Right renal cortex interstitium (tissue), 3 donors: ENCODE measurements at regions not wholly inside any gene's neighbourhood (a gene's known extent, or its start where the extent isn't known, plus 50 kb on each side); places are given as distances from the start of the nearest gene placed in this dataset.

Experiments
- DNase-seq, 3 donors: peaks; one replicate each; pipeline ENCODE4 v3.0.0-alpha.2; 2013; ENCODE audit warnings: low read depth in 3 of 3, low spot score in 2 of 3

- no peak for DNase-seq
Observed at GRCh38 chr5:107154593-107154992, 516.1 kb downstream of the EFNA5 start.

DNA sequence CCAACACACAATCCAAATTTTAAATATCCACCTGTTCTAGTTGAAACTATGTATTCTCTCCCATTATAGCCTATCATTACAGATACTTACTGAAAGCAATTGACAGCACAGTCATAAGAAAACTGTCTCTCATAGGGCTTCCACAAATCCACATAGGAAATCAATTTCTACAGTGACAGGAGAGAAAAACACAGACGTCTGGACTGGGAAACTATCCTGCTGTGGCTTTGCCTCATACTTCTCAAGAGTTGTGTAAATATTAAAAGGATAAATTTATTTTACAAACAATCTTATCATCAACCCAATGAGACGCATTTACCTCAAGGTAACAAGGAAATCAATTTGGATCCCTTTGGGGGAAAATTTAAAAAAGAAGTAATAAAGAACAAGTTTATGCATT lies 517.5 kb downstream of the EFNA5 start:
- no peak for DNase-seq

DNA sequence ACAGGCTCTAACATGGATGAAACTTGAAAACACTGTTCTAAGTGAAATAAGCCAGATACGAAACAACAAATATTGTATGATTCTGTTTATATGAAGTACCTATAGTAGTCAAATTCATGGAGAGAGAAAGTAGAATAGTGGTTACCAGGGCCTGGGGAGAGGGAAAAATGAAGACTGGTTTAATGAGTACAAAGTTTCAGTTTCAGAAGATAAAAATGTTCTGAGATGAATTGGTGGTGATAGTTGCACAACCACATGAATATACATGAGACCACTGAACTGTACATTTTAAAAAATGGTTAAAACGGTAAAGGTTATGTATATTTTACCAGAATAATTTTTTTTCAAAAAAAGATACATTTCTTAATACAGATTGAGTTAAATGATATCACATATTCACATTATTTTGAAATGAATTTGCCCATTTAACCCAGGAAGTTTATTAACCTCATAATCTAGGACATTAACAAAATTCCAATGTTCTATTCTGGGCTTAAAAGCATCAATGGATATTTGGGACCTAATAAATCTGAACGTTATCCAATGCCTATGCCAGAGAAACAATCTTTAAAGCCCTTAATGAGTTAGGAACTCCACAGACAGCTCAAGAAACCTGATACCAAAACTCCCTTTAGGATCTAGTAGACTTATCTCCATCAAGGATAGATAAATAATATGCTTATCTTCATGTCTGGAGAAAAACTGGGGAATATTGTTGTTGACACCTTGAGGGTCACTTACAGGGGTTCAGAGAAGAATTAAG lies 521.3 kb downstream of the EFNA5 start:
- no peak for DNase-seq

GRCh38 chr5:107147589-107147988 lies 523.1 kb downstream of the EFNA5 start:
- DNase-seq: no peak

GRCh38 chr5:107146901-107147300 lies 523.8 kb downstream of the EFNA5 start:
- DNase-seq: no peak

DNA sequence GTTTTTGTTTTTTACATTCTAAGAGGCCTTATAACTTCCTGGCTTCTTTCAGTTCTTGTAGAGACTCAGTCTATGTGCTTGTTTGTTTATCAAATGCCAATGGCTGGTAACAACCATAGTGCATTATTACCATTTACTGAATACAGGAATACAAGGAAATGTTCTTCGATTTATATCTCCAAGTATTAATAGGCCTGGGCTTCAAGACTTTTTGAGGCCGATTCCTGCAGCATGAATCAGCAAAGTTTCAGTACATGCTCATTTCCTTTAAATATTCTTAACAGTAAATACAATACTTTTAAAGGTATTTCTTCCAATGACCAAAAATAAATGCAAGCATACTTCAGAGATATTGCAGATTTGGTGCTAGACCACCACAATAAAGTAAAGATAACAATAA lies 535.3 kb downstream of the EFNA5 start:
- DNase-seq: no peak

GRCh38 chr5:107134931-107135330 lies 535.8 kb downstream of the EFNA5 start:
- no peak for DNase-seq

- DNase-seq: no peak
Observed at GRCh38 chr5:107129051-107129450, 541.7 kb downstream of the EFNA5 start.

GRCh38 chr5:107127878-107128277 lies 542.9 kb downstream of the EFNA5 start:
- no peak for DNase-seq

- no peak for DNase-seq
Observed at GRCh38 chr5:107126341-107126740, 544.4 kb downstream of the EFNA5 start.

GRCh38 chr5:107124376-107124775 lies 546.4 kb downstream of the EFNA5 start:
- DNase-seq: no peak

DNA sequence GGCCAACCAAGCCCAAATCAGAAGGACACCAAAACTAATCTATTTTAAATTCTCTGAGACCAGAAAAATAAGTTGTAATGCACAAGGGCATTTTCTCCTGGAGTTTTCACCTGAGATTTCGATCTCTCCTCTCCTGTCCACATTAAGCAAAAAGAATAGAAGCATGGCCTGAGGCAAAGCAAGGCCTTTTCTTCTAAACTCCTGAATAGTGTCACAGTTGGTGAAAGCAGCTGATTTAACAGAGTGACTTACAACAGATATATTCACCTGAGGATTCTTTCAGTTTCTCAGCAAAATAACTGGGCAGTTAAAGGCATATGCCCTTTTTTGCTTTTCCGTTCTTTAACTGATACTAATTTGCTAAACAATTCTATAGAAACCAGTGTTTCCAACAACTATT lies 547.7 kb downstream of the EFNA5 start:
- DNase-seq: no peak

DNA sequence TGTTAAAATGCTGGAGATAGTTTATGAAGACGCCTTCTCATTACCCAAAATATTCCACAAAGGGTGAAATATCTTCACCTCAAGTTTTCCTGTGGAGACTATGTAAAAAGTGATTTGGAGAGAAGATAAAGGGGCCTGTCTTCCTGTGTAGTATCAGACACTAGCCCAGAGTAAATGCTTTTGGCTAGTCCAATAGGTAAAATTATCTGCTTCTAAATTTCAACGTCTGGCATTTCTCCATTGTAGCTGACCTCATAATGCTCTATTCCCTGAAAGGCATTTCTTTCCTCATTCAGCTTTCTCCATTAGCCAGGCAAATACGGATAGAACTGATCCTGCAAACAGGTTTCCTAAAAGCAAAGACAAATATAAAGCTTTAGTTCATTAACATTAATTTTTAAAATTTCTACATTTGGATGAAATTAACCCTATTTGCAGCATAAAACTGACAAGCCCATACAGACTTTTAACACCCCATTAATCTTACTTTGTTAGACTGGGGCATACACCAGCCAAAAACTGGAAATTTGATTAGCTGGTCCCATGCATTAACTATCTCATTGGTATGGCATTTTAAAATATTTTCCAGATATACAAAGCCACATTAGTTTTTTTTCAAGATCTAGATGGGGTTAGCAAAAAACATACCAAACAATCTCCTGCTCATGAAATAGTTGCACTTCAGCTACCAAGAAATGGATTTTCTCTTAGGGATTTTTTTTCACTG lies 548.8 kb downstream of the EFNA5 start:
- no peak for DNase-seq

DNA sequence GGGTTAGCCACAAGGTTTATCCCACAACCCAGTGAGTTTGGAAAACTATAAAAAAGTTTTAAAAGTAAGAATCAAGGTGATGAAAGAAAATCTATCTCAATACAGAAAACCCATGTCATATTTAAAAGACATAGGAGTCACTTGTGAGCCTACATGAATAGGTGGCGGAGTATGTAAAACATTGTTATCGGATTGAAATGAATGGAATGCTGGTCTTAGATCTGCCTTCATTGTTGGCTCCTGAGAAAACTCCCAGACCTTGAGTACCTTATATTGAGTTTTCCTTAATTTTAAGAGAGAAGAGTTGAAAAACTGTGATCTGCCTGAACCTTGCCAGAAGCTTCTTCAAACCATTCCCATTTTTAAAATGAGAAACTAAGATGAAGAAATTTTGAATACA lies 551.1 kb downstream of the EFNA5 start:
- no peak for DNase-seq

- DNase-seq: no peak
Observed at GRCh38 chr5:107118184-107119019, 552.3 kb downstream of the EFNA5 start.

DNA sequence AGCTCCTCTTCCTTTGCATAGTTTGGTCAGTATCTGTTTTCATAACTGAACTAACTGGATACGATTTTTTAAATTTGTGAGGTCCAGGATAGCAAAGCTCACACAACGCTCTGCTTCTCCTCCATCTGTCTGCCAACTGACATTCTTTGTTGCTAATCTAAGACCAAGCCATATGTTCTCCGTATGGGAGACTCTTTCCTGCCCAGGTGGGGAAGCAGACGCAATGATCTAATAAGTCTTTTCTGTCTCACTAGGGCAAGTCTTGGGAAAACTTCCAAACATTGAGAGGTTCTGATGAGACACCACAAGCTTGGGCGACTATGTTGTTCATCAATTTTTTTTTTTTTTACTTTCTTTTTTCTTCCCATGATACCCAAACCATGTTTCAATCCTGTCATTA lies 558.5 kb downstream of the EFNA5 start:
- no peak for DNase-seq

GRCh38 chr5:107104040-107104995 lies 566.4 kb downstream of the EFNA5 start:
- DNase-seq: peak; percentile 29 to 51 (median 37)

DNA sequence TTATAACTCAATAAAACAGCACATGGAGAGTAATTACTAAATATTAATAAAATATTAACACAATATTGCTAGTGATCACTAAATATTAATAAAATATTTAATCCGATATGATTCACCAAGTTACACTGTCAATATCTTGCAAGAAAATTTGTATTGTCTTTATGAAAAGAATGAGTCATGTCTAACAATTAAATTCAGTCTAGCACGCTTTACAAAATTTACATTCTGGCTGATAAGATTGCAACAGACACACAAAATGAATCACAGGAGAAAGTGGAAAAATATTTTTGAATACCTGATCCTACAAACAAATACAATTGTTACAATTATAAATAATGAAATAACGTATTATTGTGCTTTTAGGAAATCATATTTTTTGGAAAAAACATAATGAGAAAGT lies 567.2 kb downstream of the EFNA5 start:
- no peak for DNase-seq

- no peak for DNase-seq
Observed at GRCh38 chr5:107100121-107100520, 570.6 kb downstream of the EFNA5 start.

DNA sequence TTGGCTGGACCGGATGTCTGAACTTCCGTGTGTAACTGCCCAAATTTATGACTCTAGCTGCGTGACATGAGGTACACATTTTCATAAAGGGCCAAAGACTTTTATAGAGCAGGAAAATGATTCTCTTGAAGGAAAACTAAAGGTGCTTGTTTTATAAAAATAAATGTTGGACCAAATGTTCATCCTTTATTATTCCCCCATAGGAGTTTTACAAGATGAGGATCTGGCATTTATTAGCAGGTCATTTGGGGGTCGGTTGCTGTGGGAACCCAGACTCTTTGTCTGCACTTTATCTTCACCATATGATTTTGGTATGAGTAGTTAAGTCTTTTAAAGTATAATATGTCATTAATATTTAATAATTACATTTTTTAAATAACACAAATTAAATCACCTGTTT lies 571.2 kb downstream of the EFNA5 start:
- DNase-seq: no peak
